Endothelial cell of umbilical vein (primary cell): ENCODE measurements at regions not wholly inside any gene's neighbourhood (a gene's known extent, or its start where the extent isn't known, plus 50 kb on each side); places are given as distances from the start of the nearest gene placed in this dataset.

ENCODE experiments used
- CTCF ChIP-seq, 2 donors: IDR thresholded peaks; 1 replicate in 1 of 2; 2 replicates in 1 of 2; pipeline ENCODE4 v1.5.1; 2011; ENCODE audit warnings: low read length in 2 of 2, mild to moderate bottlenecking in 2 of 2, moderate library complexity in 2 of 2, control low read depth in 1 of 2, inconsistent platforms in 1 of 2, low read depth in 1 of 2; ENCODE audit not compliant: insufficient read depth in 1 of 2; ENCODE audit errors: extremely low read depth in 1 of 2
- EZH2 ChIP-seq: IDR thresholded peaks from 2 replicates; pipeline ENCODE4 v1.6.1; 2012; ENCODE audit warnings: borderline replicate concordance, low read depth, mild to moderate bottlenecking, moderate library complexity, low read length, inconsistent platforms; ENCODE audit not compliant: severe bottlenecking
- FOS ChIP-seq: IDR thresholded peaks from 2 replicates; pipeline ENCODE4 v1.6.1; 2011; ENCODE audit warnings: mild to moderate bottlenecking, low read length, moderate library complexity, borderline replicate concordance; ENCODE audit not compliant: insufficient read depth
- MAX ChIP-seq: IDR thresholded peaks from 2 replicates; pipeline ENCODE4 v1.6.1; 2011; ENCODE audit not compliant: insufficient read depth, insufficient read length
- POLR2A ChIP-seq: IDR thresholded peaks from 2 replicates; pipeline ENCODE4 v1.6.1; 2012; ENCODE audit warnings: low read depth, mild to moderate bottlenecking, control low read depth, low read length
- POLR2AphosphoS5 ChIP-seq: IDR thresholded peaks from 2 replicates; pipeline ENCODE4 v1.6.1; 2012; ENCODE audit warnings: low read depth, mild to moderate bottlenecking, control low read depth, low read length, moderate library complexity; ENCODE audit not compliant: insufficient read depth

- TF ChIP-seq EZH2 (no peak), CTCF (IDR thresholded peaks at IDR 0.05; ENCODE audit: extremely low read depth in 1 of 2, insufficient read depth in 1 of 2, low read depth in 1 of 2, low read length in 2 of 2) (no peak), POLR2AphosphoS5 (no peak), POLR2A (no peak), MAX (no peak), FOS (no peak)
These were observed 334.8 kb downstream of the EPM2A start for GRCh38 chr6:145400508-145400907.
